ENCODE measurements at regions not wholly inside any gene's neighbourhood (a gene's known extent, or its start where the extent isn't known, plus 50 kb on each side); places are given as distances from the start of the nearest gene placed in this dataset.
"Not testable (repeated sequence)": the region's sequence is repeated elsewhere in the genome, so short reads cannot be mapped to it uniquely, and the experiment has no call there.

DNA sequence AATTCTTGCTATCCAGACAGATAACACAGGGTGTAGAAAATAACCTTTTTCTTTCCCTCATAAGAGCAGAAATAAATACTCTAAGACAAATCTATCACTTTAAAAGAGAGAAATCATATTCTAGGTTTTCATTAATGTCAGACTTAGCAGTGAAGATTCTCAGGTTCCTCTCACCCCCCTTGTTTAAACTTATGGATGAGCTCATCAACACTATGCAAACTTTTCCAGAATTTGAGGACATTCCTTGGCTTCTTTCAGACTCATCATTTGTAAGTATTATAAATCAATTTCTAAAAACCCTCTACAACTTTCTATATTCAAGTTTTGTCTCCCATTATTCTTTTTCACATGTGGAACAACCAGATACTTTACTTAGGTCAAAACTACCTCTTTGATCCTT lies 374.9 kb upstream of the TRPC7 start:
- no peak for DNase-seq

DNA sequence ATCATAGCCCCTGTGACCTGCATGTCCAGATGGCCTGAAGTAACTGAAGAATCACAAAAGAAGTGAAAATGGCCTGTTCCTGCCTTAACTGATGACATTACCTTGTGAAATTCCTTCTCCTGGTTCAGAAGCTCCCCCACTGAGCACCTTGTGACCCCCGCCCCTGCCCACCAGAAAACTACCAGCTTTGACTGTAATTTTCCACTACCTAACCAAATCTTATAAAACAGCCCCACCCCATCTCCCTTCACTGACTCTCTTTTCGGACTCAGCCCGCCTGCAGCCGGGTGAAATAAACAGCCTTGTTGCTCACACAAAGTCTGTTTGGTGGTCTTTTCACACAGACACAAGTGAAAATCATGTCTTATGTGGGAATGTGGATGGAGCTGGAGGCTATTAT lies 373.9 kb upstream of the TRPC7 start:
- DNase-seq = not testable (repeated sequence)

DNA sequence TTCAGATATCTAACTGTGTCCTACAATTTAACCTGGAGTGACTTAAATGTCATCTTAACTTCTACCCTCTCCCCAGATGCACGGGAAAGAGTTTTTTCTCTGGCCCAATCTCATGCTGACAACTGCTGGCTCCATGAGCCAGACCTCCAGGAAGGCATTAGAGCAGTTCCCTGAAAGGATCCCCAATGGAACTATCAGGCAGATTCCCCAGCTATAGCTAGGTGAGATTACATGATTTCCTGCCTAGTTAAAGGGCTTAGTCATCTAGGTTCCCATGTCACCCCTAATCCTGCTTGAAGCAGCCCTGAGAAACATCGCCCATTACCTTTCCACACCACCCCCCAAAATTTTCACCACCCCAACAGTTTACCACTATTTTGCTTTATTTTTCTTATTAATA lies 373.5 kb upstream of the TRPC7 start:
- no peak for DNase-seq

DNA sequence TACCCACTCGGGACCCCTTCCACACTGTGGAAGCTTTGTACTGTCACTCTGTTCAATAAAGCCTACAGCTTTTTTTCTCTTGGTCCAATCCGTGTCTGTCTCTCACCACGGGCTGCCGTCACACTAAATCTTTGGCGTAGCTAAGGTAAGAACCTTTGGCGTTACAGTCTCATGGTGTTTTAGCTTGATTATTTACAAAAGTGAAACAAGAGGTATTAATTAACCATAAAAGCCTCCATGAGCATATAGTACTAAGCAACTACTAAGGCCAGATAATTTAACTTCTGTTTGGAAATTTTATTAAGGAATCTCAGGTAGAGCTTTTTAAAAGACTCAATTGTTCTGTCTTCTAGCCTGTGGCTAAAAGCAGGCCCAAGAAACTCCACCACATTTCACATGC lies 370.7 kb upstream of the TRPC7 start:
- no peak for DNase-seq

DNA sequence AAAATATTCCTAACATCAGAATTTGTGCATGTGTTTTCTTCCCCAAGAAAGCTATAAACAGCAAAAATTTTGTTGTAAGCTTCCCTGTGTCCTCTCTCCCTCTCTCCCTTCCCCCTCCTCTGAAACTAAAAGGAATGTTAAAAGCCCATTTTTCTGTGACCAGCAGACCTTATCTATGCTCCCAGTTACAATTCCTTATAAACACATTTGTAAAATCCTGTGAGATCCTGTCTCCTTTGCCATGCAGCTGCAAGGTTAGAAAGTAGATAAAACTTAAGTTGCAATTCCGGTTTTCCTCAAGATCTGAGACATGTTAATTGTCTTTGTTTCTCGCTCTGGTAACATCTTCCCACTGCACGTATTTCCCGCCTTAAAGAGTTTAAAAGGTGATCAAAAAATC lies 370.3 kb upstream of the TRPC7 start:
- DNase-seq = peak; percentile 15

DNA sequence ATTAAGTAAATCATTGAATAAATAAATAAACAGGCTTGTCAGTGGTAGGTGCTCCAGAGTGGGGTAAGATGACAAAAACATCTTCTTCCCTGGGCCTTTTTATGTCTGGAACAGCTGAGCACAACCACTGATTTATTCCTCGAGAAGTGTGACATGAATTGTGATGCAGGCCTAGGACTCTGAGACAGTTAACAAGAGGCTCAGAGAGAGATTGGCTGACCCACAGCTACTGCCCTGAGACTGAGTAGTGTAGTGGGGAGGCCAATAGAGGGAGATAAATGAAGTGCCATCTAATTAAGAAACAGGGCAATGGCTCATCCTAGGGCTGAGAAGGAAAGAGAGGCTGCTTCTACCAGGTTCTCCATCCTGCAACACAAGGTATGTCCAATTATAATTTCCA lies 369.3 kb upstream of the TRPC7 start:
- DNase-seq = no peak

DNA sequence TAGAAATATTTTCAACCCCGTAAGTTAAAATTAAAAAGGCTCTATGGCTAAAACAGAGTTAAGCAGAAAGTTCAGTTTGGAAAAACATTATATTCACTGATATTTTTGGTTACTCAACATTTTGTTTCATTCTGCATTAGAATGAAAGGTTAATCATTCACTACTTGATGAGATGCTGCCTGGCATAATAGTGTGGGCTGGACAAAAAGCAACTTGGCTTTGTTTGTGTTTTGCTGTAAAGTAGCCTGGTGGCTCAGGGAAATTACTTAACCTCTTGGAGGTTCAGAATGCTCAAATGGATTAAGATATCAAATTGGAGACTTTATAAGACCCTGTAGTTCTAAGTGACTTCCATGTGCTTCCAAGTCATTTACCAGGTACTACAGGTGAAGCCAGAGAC lies 367.4 kb upstream of the TRPC7 start:
- DNase-seq = peak; percentile 22

DNA sequence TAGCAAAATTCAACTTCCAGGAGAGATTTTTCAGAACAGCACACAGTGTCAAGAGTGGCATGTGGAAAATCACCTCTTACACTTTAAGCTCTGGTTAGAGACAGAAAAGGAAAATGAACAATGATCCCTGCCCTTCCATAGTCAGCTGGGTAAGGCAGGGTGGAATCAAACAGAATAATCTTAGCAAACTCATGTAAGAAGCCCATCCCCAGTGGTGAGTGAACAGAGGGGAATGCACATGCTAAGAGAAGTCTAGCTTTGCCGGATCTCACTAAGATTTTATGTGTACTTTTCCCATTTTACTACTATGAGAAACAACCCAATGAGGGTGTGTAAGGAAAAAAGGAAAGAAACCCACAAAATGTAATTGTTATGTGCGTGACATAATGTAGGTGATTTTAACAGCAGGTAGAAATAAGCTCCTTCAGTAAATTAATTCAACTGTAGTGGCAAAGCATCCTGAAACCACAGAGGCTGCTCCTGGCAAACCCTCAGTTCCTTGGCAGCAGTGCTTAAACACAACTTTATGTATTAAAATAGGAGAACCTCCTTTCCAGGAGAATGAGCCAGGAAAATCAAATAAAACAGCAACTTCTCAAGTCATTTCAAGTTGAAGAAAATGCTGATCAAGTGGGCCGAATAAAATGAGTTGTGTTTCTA lies 366.0 kb upstream of the TRPC7 start:
- no peak for DNase-seq

DNA sequence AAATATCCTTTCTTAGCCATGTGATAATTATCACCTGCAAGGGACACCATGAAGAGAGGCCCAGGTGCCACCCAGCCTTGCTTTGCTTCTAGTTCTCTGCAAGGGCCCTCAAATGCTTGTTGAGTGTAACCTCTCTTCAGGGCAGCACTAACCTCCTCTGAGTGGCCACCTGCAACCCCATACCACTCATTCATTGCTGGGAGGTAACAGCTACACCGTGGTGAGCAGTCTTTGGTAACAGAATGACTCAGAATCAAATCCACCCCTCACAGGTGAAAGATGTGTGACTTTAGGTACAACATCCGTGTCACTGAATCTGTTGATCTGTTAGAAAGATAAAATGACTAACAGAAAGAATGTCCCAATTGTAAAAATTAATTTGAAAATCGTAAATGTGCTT lies 365.1 kb upstream of the TRPC7 start:
- DNase-seq = no peak

DNA sequence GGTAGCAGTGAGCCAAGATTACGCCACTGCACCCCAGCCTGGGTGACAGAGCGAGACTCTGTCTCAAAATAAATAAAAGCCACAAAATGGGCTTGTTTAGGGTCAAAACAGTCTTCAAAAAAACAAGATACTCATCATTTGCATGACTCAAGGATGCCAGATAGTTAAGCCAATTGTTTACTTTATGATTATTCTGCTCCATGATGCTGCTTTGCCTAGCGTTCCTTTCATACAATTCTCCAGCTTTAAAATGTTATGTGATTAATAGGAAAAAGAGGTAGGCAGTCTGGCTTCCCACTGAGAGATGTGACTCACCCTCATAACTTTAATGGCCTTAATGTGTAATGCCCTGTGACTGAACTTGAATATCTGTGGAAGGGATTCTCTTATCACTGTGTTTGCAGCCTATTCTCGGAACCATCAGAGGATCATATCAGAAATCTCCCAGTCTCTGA lies 364.6 kb upstream of the TRPC7 start:
- peak; percentile 8 for DNase-seq

DNA sequence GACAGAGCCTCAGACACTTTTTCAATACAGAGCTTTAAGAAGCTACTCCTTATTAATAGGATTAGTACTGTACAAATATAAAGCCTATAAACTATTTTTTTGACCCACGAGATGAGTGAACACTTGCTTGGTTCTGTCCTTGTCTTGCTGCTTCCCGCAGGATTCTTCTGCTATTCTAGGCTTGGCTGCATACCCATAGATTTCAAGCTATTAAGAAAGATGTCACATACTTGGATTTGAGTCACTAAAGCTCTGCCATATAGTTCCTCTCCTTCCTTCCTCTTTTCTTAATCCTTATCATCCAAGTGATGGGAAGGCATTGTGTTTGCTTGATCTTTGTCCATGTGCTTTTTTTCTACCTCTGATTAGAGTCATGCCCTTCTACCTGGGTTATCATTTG lies 361.2 kb upstream of the TRPC7 start:
- no peak for DNase-seq

DNA sequence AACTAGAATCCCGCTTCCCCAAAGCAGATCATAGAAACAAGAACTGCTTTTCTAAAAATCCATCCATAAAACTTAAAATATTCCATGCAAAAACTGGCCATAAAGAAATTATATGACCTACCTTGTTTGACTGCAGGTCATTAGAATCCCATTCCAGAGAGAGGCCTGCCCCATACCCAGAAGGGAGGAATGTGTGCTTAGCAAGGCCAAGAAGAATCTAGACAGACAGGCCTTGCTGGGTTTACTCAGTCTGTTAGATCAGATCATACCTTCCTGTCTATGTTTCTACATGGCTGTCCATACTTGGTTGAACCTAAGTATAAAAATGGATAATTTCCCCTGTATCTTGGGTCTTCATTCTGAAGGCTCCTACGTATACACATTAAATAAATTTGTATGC lies 358.8 kb upstream of the TRPC7 start:
- DNase-seq = no peak

DNA sequence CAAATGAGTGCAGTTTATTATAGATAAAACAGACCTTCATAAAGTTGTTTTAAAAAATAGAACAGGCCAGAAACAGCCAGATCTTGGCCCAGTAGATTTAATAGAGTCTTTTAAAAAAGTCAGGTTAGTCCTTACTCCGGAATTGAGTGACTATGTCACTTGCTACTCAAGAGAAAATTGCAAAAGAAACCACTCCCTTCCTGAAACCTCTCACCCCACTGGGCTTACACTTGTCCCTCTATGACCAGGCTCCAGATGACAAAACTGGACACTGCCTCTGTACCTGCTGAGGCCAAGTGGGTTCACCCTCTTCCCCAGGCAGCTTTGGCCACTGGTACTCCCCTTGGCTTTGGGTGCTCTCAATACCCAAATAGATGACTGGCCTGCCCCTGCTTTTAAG lies 357.2 kb upstream of the TRPC7 start:
- no peak for DNase-seq

DNA sequence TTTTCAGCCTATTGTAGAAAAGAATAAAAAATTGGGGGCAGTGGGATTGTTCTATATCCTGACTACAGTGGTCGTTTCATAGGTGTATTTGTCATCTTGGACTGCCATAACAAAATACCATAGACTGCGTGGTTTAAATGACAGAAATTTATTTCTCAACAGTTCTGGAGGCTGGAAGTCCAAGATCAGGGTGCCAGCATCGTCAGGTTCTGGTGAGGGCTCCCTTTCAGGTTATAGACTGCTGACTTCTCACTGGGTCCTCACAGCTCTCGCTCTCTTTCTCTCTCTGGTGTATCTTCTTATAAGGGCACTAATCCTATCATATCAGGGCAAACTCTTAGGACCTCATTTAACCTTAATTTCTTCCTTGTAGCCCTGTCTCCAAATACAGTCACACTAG lies 356.7 kb upstream of the TRPC7 start:
- DNase-seq = no peak

DNA sequence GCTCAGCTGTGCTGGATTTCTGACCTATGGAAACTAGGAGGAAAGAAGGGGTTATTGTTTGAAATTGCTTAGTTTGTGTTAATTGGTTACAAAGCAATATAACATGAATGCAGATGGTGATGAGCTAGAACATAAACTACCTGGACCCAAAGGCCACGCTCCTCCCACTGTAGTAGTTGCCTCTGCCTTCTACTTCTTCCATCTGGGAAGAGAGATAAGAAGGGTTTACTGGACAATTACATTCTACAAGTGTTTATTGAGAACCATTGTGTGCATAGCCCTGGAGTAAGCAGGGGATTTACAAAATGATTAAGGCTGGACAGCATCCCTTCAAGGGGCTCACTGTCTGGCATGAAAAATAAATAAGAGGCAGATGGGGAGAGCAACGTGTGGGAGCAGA lies 355.3 kb upstream of the TRPC7 start:
- no peak for DNase-seq

DNA sequence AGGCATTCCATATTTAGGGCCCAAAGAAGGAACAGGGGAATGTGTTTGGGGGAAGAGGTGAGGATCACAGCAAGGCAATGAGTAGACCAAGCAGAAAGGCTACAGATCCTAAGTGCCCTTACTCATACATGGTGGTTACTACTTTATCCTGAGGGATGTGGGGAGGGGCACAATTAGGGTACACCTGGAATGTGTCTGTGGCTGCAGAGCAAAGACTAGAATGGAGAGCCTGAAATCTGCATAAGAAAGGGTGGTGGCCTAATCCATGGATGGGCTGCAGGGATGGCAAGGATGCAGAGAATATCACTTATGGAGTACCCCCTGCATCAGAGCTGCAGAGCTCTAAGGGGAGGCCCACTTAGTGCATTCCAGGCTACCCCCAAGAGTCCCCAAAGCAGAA lies 352.6 kb upstream of the TRPC7 start:
- no peak for DNase-seq

DNA sequence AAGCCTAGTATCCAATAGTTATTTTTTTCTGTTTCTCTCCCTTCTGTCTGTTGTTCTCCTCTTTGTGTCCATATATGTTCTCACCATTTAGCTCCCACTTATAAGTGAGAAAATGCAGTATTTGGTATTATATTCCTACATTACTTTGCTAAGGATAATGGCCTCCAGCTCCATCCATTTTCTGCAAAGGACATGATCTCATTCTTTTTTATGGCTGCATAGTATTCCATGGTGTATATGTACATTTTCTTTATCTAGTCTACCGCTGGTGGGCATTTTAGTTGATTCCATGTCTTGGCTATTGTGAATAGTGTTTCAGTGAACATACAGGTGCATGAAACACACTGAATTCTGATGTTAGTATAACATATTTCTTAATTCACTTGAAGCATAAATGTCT lies 348.9 kb upstream of the TRPC7 start:
- no peak for DNase-seq

DNA sequence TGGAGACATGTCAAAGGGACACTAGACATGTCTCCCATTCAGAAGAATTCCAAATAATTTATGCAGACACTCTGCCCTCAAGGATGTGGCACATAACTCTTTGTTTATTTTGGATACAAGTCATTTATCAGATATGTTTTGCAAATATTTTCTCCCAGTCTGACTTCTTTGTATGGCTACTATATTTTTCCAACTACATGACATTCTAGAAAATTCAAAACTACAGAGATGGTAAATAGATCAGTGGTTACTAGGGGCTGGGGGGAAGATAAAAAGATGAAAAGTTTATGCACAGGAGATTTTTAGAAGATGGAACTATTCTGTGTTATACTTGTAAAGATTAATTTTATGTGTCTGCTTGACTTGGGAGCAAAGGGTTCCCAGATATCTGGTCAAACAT lies 347.3 kb upstream of the TRPC7 start:
- DNase-seq = no peak

DNA sequence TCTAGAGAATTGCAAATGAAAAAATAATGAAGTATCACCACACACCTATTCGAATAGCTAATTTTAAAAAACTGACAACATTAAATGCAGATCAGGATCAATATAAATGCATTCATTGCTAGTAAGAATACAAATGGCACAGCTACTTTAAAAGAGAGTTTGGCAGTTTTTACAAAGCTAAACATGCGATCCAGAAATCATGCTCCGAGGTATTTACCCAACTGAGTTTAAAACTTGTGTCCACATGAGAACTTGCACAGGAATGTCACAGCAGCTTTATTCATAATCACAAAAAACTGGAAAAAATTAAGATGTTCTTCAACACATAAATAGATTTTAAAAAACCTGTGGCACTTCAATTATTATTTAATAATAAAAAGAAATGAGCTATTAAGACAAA lies 345.5 kb upstream of the TRPC7 start:
- no peak for DNase-seq

DNA sequence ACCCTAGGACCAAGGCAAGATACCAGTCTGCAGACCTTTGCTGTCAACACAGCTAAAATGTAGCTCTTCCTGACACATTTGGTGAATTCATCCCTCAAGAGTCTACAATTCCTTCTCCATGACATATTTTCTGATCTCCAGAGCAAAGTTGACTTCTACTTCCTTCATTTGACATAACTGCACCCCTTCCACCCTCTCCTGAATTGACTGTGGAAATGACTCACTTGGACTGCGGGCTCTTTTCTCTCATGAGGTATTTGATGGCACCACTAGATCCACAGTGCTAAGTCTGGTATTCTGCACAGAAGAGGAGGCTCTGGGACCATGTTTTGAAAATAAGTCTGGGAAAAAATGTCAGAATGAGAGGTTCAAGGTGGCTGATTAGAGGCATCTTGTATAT lies 338.4 kb upstream of the TRPC7 start:
- no peak for DNase-seq

DNA sequence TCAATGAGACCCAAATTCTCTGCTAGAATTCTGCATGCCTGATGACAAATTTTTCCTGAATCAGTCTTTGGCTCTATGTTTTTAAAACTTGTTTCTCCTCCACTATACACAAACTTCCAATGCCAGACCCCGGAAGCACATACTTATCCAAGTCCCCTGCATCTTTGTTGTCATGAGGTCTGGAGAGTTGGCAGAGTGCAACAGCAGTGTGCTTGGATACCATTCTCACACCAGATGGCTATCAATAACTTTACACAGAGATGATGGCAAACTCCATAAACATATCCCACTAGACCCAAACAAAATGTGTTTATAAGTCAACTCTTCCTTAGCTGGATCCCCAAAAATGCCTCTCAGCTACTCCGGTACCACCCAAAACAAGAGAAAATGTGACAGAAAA lies 337.7 kb upstream of the TRPC7 start:
- no peak for DNase-seq

DNA sequence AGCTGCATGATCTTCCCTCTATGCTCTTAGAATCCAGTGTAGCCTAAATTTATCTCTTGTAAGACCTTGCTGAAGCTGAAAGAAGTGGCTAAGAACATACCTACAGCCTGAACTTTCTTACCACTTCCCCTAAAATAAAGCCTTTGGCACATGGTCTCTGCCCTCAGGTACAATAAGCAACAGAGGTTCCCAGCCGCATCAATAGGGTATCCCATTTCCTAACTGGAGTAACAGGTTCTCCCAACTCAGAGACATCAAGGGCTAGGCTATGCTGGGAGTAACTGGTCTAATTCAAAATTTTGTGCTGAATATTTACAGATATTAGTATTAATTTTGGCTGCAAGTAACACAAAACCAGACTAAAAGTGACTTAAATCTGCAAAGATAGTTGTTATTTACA lies 335.8 kb upstream of the TRPC7 start:
- DNase-seq = no peak

DNA sequence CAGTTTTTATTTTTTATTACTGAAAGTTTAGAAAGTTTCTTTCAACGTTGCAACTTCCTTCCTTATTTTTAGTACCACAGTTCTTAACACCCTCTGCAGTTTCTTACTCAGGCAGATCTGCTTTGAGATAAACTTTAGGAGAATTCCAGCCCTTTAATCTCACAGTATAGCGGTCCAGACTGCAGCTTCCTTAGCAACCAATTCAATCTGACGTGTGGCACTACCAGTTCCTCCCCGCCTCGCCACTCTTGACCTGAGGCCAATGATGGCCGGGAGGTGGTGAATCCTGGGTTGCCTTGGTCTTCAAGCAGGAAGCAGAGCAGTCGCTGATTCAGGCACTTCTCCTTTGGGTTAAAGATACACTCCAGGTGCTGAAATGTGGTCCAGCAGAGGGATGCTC lies 334.3 kb upstream of the TRPC7 start:
- no peak for DNase-seq

DNA sequence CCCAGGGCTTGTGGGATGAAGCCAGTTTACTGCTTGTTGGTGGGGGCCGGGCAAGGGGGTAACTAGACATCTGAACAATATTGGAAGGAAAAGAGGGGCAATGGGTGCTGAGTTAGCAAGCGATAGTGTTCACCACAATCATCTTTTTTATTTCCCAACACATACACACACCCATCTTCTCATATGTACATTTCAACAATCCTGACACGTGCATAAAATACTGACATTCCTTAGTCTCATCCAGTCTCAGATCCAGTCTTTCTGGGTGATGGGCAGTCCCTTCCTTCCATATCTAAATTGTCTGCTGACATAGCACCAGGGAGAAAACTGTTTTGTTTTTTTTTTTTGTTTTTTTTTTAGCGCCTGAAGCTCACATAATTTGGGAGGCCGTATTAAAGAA lies 333.6 kb upstream of the TRPC7 start:
- DNase-seq = no peak

DNA sequence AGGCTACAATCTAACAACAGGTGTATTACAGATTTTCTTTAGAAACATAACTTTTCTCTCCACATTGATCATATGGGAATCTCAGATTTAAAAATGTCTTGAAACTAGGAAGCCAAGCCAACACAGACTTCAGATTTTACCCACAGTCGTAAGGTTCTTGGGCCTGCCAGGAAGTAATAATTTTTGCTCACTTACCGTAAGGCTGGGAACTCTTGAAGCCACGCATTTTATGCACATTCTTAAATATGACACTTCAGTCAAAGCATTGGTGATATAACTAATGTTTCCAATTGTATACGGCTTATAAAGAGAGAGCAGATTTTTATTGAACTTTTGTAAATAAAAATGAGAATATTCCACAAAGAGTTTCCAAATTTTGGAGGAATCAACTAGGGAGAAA lies 328.9 kb upstream of the TRPC7 start:
- no peak for DNase-seq
